Stomach (tissue), 8 donors: ENCODE measurements at regions not wholly inside any gene's neighbourhood (a gene's known extent, or its start where the extent isn't known, plus 50 kb on each side); places are given as distances from the start of the nearest gene placed in this dataset.
"Not testable (repeated sequence)": the region's sequence is repeated elsewhere in the genome, so short reads cannot be mapped to it uniquely, and the experiment has no call there.

Experiments
- DNase-seq, 2 donors: peaks; one replicate each; pipeline versions ENCODE4 v3.0.0 to v3.0.0-alpha.2; 2013 to 2019
- H3K27ac ChIP-seq, 5 donors: fragments of 200-600 bp in 4 of 5; sonication (generic) in 4 of 5; one replicate each; pipeline ENCODE4 v1.5.1; 2013 to 2019; ENCODE audit warnings: mild to moderate bottlenecking in 1 of 5, moderate library complexity in 1 of 5
- H3K27me3 ChIP-seq, 3 donors: fragments of 200-600 bp; sonication (generic); one replicate each; pipeline ENCODE4 v1.5.1; 2017 to 2019; ENCODE audit warnings: mixed run types in 1 of 3
- H3K36me3 ChIP-seq, 4 donors: fragments of 200-600 bp; sonication (generic); 1 replicate in 3 of 4; 2 replicates in 1 of 4; pipeline ENCODE4 v1.5.1; 2016 to 2019
- H3K4me1 ChIP-seq, 4 donors: fragments of 200-600 bp; sonication (generic); one replicate each; pipeline ENCODE4 v1.5.1; 2016 to 2019
- H3K4me3 ChIP-seq, 4 donors: fragments of 200-600 bp; sonication (generic) in 3 of 4; one replicate each; pipeline ENCODE4 v1.5.1; 2016 to 2019; ENCODE audit warnings: mild to moderate bottlenecking in 1 of 4
- H3K9me3 ChIP-seq, 4 donors: fragments of 200-600 bp; sonication (generic); one replicate each; pipeline ENCODE4 v1.5.1; 2016 to 2019
- CTCF ChIP-seq, 7 experiments: fragments of 450-650 bp in 4 of 7; fragments of 200-600 bp in 3 of 7; sonication (generic) in 3 of 7; IDR thresholded peaks; one replicate each; pipeline ENCODE4 v1.5.1; 2016 to 2019; ENCODE audit warnings: antibody characterized with exemption in 7 of 7, control low read depth in 2 of 7, mild to moderate bottlenecking in 1 of 7
- EP300 ChIP-seq: sonication (generic); formaldehyde crosslinking; IDR thresholded peaks from one replicate; pipeline ENCODE4 v1.6.1; 2017; ENCODE audit warnings: antibody characterized with exemption
- POLR2A ChIP-seq, 4 donors: fragments of 450-650 bp; IDR thresholded peaks; one replicate each; pipeline ENCODE4 v1.6.1; 2016; ENCODE audit warnings: antibody characterized with exemption in 4 of 4, control low read depth in 2 of 4, mild to moderate bottlenecking in 1 of 4, moderate library complexity in 1 of 4
- POLR2AphosphoS5 ChIP-seq, 3 donors: sonication (generic); formaldehyde crosslinking; IDR thresholded peaks; one replicate each; pipeline ENCODE4 v1.6.1; 2016; ENCODE audit warnings: antibody characterized with exemption in 3 of 3
- WGBS, 5 donors: extraction: QIAGEN DNeasy Blood & Tissue Kit in 3 of 5; methylation state at CpG; one replicate each; pipeline versions ENCODE4 v1.1.5 to v1.1.7; 2013 to 2018; 5-methylcytosine and 5-hydroxymethylcytosine counted together
- intact Hi-C: fragments of 100-400 bp; cut with DNase I; formaldehyde crosslinking; loops from one replicate; pipeline ENCODE4 v1.15.1; 2023; ENCODE audit warnings: low total_unique reads
- donor health status: healthy with polysubstance abuse.
- donor health status: Bipolar disorder and iron deficiency.
- donor health status: healthy.

GRCh38 chr15:75783566-75783965, 59.7 kb upstream of the UBE2Q2 start:
- H3K9me3 ChIP-seq, H3K4me1 ChIP-seq, H3K27ac ChIP-seq, intact Hi-C loops, H3K36me3 ChIP-seq, H3K4me3 ChIP-seq, DNase-seq: not testable (repeated sequence)
- 79 to 92% (median 86%) methylated on average over 3 of the region's 3 CpGs for WGBS, 5 donors
- peaks cover 0 to 18% (median 9%) of the 10 kb centered on the region in 3 donors for H3K27me3 ChIP-seq

GRCh38 chr15:75782926-75783325, 60.3 kb upstream of the UBE2Q2 start:
- peaks cover 0 to 18% (median 9%) of the 10 kb centered on the region in 3 donors for H3K27me3 ChIP-seq
- 70 to 90% (median 83%) methylated on average over 11 of the region's 11 CpGs for WGBS, 5 donors
- no peak for DNase-seq
- intact Hi-C loops: no loop called here
- H3K9me3 ChIP-seq: no peaks in the 10 kb centered on the region
- TF ChIP-seq EP300: no peak
- no peak for TF ChIP-seq POLR2A (IDR thresholded peaks at IDR 0.05)
- no peak for TF ChIP-seq POLR2AphosphoS5 (IDR thresholded peaks at IDR 0.05)
- no peak for TF ChIP-seq CTCF (IDR thresholded peaks at IDR 0.05)
- no peak overlapping the region for H3K4me3 ChIP-seq
- no peaks in the 10 kb centered on the region for H3K36me3 ChIP-seq
- H3K4me1 ChIP-seq: no peaks in the 10 kb centered on the region
- no peak overlapping the region for H3K27ac ChIP-seq

GRCh38 chr15:75780995-75781394, 62.3 kb upstream of the UBE2Q2 start:
- intact Hi-C loops, DNase-seq: not testable (repeated sequence)
- WGBS, 5 donors: 90 to 97% (median 93%) methylated on average over 4 of the region's 4 CpGs

GRCh38 chr15:75779504-75779903, 63.7 kb upstream of the UBE2Q2 start:
- Histone ChIP-seq H3K27ac (no peak overlapping the region), H3K4me1 (peaks cover 0 to 11% (median 5%) of the 10 kb centered on the region in 4 donors), H3K27me3 (no peaks in the 10 kb centered on the region), H3K36me3 (no peaks in the 10 kb centered on the region), H3K9me3 (no peaks in the 10 kb centered on the region), H3K4me3 (no peak overlapping the region)
- no peak for DNase-seq
- intact Hi-C loops: no loop called here
- TF ChIP-seq CTCF (IDR thresholded peaks at IDR 0.05) (no peak), POLR2A (IDR thresholded peaks at IDR 0.05) (no peak), POLR2AphosphoS5 (IDR thresholded peaks at IDR 0.05) (no peak), EP300 (no peak)
- WGBS, 5 donors: 78 to 87% (median 84%) methylated on average over 5 of the region's 5 CpGs

More at GRCh38 chr15:75780995-75781394, 62.3 kb upstream of the UBE2Q2 start:
- H3K4me3 ChIP-seq, H3K36me3 ChIP-seq, H3K27me3 ChIP-seq, H3K27ac ChIP-seq, H3K9me3 ChIP-seq: not testable (repeated sequence)
- H3K4me1 ChIP-seq: peaks cover 0 to 11% (median 5%) of the 10 kb centered on the region in 4 donors

- DNase-seq, H3K4me3 ChIP-seq, H3K9me3 ChIP-seq, H3K27me3 ChIP-seq, H3K36me3 ChIP-seq, intact Hi-C loops: not testable (repeated sequence)
- H3K4me1 ChIP-seq: peaks cover 0 to 11% (median 5%) of the 10 kb centered on the region in 4 donors
- H3K27ac ChIP-seq: peak overlapping the region in 1 of 5 donors; percentile 38
Observed at GRCh38 chr15:75776871-75777610, 64.4 kb upstream of the CSPG4 start.

- no peak for DNase-seq
- intact Hi-C loops: no loop called here
- H3K27me3 ChIP-seq: no peaks in the 10 kb centered on the region
- no peak overlapping the region for H3K27ac ChIP-seq
- no peaks in the 10 kb centered on the region for H3K9me3 ChIP-seq
- no peaks in the 10 kb centered on the region for H3K36me3 ChIP-seq
- TF ChIP-seq CTCF (IDR thresholded peaks at IDR 0.05): no peak
- no peak for TF ChIP-seq POLR2A (IDR thresholded peaks at IDR 0.05)
- no peak for TF ChIP-seq EP300
- no peak for TF ChIP-seq POLR2AphosphoS5 (IDR thresholded peaks at IDR 0.05)
- WGBS, 5 donors: 8 to 57% (median 49%) methylated on average over 2 of the region's 2 CpGs
- no peak overlapping the region for H3K4me3 ChIP-seq
- peaks cover 0 to 11% (median 5%) of the 10 kb centered on the region in 4 donors for H3K4me1 ChIP-seq
Observed at GRCh38 chr15:75776065-75776423, 63.4 kb upstream of the CSPG4 start.
